HAP-1 (cell line): ENCODE measurements at regions not wholly inside any gene's neighbourhood (a gene's known extent, or its start where the extent isn't known, plus 50 kb on each side); places are given as distances from the start of the nearest gene placed in this dataset.
A peak's percentile ranks its signal among the peaks of the same experiment; 100 is the strongest.

Experiments
- DNase-seq, 2 experiments: peaks; one replicate each; pipeline ENCODE4 v3.0.0-alpha.2; 2016 to 2020; ENCODE audit warnings: low spot score in 2 of 2
- H3K27me3 ChIP-seq: fragments of 250-450 bp; sonication (Bioruptor Pico); 2 replicates; pipeline ENCODE4 v1.5.1; 2020; ENCODE audit warnings: low read depth, mild to moderate bottlenecking, moderate library complexity
- H3K36me3 ChIP-seq: fragments of 250-450 bp; sonication (Bioruptor Pico); replicated peaks from 2 replicates; pipeline ENCODE4 v1.5.1; 2020; ENCODE audit warnings: mild to moderate bottlenecking
- H3K4me1 ChIP-seq: fragments of 250-450 bp; sonication (Bioruptor Pico); 2 replicates; pipeline ENCODE4 v1.5.1; 2020; ENCODE audit warnings: mild to moderate bottlenecking
- H3K4me3 ChIP-seq: fragments of 250-450 bp; sonication (Bioruptor Pico); 2 replicates; pipeline ENCODE4 v1.5.1; 2020; ENCODE audit warnings: mild to moderate bottlenecking, moderate library complexity
- H3K9me3 ChIP-seq: fragments of 250-450 bp; sonication (Bioruptor Pico); 2 replicates; pipeline ENCODE4 v1.5.1; 2020; ENCODE audit warnings: mild to moderate bottlenecking, moderate library complexity
- in situ Hi-C: fragments of 300-500 bp; cut with MboI; formaldehyde crosslinking; loops from 3 replicates; pipeline ENCODE4 v1.14.3; 2020; ENCODE audit warnings: low sequenced_read_pairs, inconsistent platforms, mixed read lengths

GRCh38 chr5:56457887-56458812 lies 225.0 kb upstream of the ANKRD55 start:
- Histone ChIP-seq H3K4me1 (peaks cover 9% of the 10 kb centered on the region), H3K4me3 (no peak overlapping the region), H3K36me3 (no peaks in the 10 kb centered on the region), H3K27me3 (no peaks in the 10 kb centered on the region), H3K9me3 (no peaks in the 10 kb centered on the region)
- in situ Hi-C loops: no loop called here
- DNase-seq: no peak

DNA sequence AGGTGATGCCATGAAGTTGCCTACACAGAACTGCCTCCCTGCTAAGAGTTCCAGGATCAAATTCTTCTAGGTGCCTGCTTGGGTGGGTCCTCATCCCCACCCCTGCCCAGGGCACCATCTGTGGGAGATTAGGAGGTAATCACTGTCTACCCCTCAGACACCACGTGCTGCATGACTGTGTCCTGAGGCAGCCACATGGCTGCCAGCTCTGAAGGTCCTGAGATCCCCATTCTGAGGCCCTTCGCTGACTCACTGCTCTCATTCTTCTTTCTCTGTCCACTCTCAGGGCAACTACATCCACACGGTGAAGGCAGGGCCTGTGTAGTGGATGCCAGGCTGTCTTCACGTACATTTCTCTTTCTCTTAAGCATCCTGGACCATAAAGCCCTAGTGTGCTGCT lies 222.9 kb upstream of the ANKRD55 start:
- Histone ChIP-seq H3K4me3 (no peak overlapping the region), H3K4me1 (peaks cover 9% of the 10 kb centered on the region), H3K9me3 (no peaks in the 10 kb centered on the region), H3K36me3 (no peaks in the 10 kb centered on the region), H3K27me3 (no peaks in the 10 kb centered on the region)
- in situ Hi-C loops: no loop called here
- no peak for DNase-seq

- Histone ChIP-seq H3K4me3 (no peak overlapping the region), H3K36me3 (no peaks in the 10 kb centered on the region), H3K27me3 (no peaks in the 10 kb centered on the region), H3K9me3 (no peaks in the 10 kb centered on the region), H3K4me1 (peaks cover 9% of the 10 kb centered on the region)
- DNase-seq: no peak
- in situ Hi-C loops: no loop called here
These were observed 222.3 kb upstream of the ANKRD55 start for GRCh38 chr5:56455417-56455816.

GRCh38 chr5:56454219-56454862 lies 221.2 kb upstream of the ANKRD55 start:
- H3K9me3 ChIP-seq: no peaks in the 10 kb centered on the region
- peaks cover 4% of the 10 kb centered on the region for H3K4me1 ChIP-seq
- H3K27me3 ChIP-seq: no peaks in the 10 kb centered on the region
- H3K36me3 ChIP-seq: no peaks in the 10 kb centered on the region
- in situ Hi-C loops: no loop called here
- H3K4me3 ChIP-seq: no peak overlapping the region
- no peak for DNase-seq

DNA sequence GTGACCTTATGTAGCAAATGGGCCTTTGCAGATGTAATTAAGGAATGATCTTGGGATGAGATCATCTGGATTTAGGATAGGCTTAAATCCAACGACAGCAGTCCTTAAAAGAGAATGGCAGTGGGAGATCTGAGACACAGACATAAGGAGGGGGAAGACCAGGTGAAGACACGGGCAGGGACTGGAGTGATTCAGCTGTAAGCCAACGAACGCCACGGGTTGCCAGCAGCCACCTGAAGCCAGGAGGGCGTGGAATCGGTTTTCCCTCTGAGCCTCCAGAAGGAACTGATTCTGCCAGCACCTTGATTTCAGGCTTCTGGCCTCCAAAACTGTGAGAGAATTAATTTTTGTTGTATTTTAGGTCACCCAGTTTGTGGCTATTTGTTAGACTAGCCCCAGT lies 218.6 kb upstream of the ANKRD55 start:
- Histone ChIP-seq H3K4me1 (no peaks in the 10 kb centered on the region), H3K27me3 (no peaks in the 10 kb centered on the region), H3K36me3 (no peaks in the 10 kb centered on the region), H3K9me3 (no peaks in the 10 kb centered on the region), H3K4me3 (no peak overlapping the region)
- in situ Hi-C loops: no loop called here
- DNase-seq: no peak

GRCh38 chr5:56450766-56451165 lies 217.6 kb upstream of the ANKRD55 start:
- H3K9me3 ChIP-seq: no peaks in the 10 kb centered on the region
- in situ Hi-C loops: no loop called here
- H3K36me3 ChIP-seq: no peaks in the 10 kb centered on the region
- H3K4me3 ChIP-seq: no peak overlapping the region
- H3K27me3 ChIP-seq: no peaks in the 10 kb centered on the region
- no peaks in the 10 kb centered on the region for H3K4me1 ChIP-seq
- no peak for DNase-seq

- Histone ChIP-seq H3K4me1 (no peaks in the 10 kb centered on the region), H3K27me3 (no peaks in the 10 kb centered on the region), H3K4me3 (no peak overlapping the region), H3K36me3 (no peaks in the 10 kb centered on the region), H3K9me3 (no peaks in the 10 kb centered on the region)
- in situ Hi-C loops: no loop called here
- DNase-seq: no peak
These were observed 216.0 kb upstream of the ANKRD55 start for GRCh38 chr5:56449071-56449640.

DNA sequence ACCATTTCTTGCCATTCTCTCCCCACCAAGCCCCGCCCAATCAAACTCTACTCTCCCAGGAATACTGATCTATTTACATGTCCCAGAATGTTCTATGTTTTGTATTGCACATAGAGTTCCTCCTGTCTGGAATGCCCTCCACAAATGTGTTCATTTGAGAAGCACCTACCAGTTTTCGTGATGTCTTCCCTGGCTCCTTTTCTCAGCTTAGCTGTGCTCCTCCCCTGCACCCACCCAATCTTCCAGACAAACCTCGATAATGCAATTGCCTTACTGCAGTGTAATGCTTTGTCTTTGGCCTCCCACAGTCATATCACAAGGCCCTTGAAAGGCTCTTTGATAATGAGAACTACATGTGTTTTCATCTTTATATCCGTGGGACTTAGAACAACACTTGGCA lies 214.5 kb upstream of the ANKRD55 start:
- no peak for DNase-seq
- H3K4me1 ChIP-seq: no peaks in the 10 kb centered on the region
- no peaks in the 10 kb centered on the region for H3K9me3 ChIP-seq
- in situ Hi-C loops: no loop called here
- H3K27me3 ChIP-seq: no peaks in the 10 kb centered on the region
- H3K4me3 ChIP-seq: no peak overlapping the region
- no peaks in the 10 kb centered on the region for H3K36me3 ChIP-seq

GRCh38 chr5:56447232-56447631 lies 214.1 kb upstream of the ANKRD55 start:
- in situ Hi-C loops: no loop called here
- Histone ChIP-seq H3K4me1 (no peaks in the 10 kb centered on the region), H3K36me3 (no peaks in the 10 kb centered on the region), H3K9me3 (no peaks in the 10 kb centered on the region), H3K4me3 (no peak overlapping the region), H3K27me3 (no peaks in the 10 kb centered on the region; the same call in 1 of the 2 replicates)
- DNase-seq: no peak

GRCh38 chr5:56446728-56447127 lies 213.6 kb upstream of the ANKRD55 start:
- Histone ChIP-seq H3K4me3 (no peak overlapping the region), H3K9me3 (no peaks in the 10 kb centered on the region), H3K27me3 (no peaks in the 10 kb centered on the region; the same call in 1 of the 2 replicates), H3K4me1 (no peaks in the 10 kb centered on the region), H3K36me3 (no peaks in the 10 kb centered on the region)
- no peak for DNase-seq
- in situ Hi-C loops: no loop called here

DNA sequence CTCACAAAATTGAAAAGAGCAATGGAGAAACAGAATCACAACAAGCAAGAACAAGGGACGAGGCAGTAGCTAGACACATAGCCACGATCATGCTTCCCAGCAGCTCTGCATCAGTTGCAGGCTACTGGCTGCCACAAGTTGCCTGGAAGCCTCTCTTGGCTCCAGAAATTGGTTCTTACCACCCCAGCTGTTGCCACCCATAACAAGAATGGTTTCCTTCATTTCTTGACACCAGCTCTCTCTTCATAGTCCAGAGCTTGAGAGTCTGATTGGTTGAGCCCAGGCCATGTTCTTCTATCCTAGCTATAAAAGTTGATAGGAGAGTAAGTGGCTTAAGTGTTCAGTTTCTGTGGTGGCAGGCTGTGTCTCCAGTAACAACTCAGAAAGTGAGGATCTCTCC lies 210.7 kb upstream of the ANKRD55 start:
- H3K9me3 ChIP-seq: no peaks in the 10 kb centered on the region
- in situ Hi-C loops: no loop called here
- no peaks in the 10 kb centered on the region for H3K36me3 ChIP-seq
- DNase-seq: no peak
- H3K4me3 ChIP-seq: no peak overlapping the region
- no peaks in the 10 kb centered on the region for H3K4me1 ChIP-seq
- no peaks in the 10 kb centered on the region; the same call in 1 of the 2 replicates for H3K27me3 ChIP-seq

DNA sequence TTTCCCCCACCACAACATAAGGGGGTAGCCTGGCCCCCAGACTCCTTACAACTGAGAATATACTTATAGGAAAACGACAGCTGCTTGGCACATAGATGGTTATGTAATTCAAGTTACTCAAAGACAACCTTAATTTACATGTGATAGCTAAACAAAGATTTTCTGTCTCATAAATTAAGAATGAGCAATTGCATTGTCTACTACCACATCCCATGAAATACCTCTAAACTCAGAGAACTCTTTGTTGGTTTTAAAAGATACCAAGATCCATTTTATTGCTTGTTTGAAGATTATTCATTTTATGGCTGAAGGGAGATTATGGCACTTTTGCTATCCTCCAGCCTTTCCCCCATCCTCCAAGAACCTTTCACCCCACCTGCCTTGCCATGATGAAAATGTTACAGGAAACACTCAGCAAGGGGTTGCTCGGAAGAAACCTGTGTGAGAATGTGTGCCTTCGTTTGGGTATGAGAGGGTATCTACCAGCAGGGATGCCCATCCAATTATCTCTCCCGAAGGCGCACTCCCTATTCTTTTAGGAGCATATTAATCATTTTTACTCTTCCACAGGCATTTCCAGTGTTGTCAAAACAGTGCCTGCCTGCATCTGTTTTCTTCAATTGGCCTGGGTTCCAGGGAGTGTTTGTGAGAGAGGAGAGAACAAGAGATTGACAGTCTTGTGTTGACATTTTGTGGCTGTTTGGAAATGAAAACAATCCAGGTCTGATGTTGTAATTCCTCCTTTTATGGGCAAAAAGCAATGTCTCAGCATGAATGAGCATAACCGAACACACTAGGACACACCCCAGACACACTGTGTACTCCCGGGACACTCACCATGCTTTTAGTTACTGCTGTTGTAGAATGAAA lies 208.0 kb upstream of the ANKRD55 start:
- no peaks in the 10 kb centered on the region for H3K9me3 ChIP-seq
- peak in 1 of 2 experiments; percentile 15 for DNase-seq
- no peaks in the 10 kb centered on the region; the same call in 1 of the 2 replicates for H3K27me3 ChIP-seq
- in situ Hi-C loops: no loop called here
- H3K4me3 ChIP-seq: no peak overlapping the region
- no peaks in the 10 kb centered on the region for H3K4me1 ChIP-seq
- H3K36me3 ChIP-seq: no peaks in the 10 kb centered on the region

GRCh38 chr5:56434986-56435385 lies 201.9 kb upstream of the ANKRD55 start:
- in situ Hi-C loops: no loop called here
- Histone ChIP-seq H3K36me3 (no peaks in the 10 kb centered on the region), H3K4me1 (no peaks in the 10 kb centered on the region), H3K9me3 (peaks cover 2% of the 10 kb centered on the region; the same call in 1 of the 2 replicates), H3K27me3 (no peaks in the 10 kb centered on the region), H3K4me3 (no peak overlapping the region)
- DNase-seq: no peak
